ENCODE measurements at regions not wholly inside any gene's neighbourhood (a gene's known extent, or its start where the extent isn't known, plus 50 kb on each side); places are given as distances from the start of the nearest gene placed in this dataset.

DNA sequence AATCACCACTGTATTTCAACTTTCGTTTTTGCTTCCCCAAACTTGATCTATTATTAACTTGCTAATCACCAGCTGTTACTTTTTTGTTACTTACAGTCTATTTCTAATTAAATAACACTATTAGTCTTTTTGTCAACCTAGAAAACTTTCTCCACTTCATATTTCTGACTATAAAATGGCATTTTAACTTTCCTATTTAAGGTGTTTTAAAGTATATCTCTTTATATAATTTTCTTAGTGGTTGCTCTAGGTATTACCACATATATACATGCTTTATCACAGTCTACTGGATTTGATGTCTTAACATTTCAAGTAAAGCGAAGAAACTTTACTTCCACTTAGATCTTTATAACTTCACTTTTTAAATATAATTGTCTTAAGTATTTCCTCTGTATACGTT, 421.2 kb downstream of the DCAF12L2 start:
- TF ChIP-seq PAX5 (IDR thresholded peaks at IDR 0.05; ENCODE audit: insufficient read depth, low read length, severe bottlenecking) (no peak), POLR2A (IDR thresholded peaks at IDR 0.05; ENCODE audit: low read depth, low read length) (no peak), POLR2AphosphoS5 (IDR thresholded peaks at IDR 0.05; ENCODE audit: low read depth, low read length) (no peak), TAF1 (IDR thresholded peaks at IDR 0.05; ENCODE audit: low read depth, low read length) (no peak)
